ENCODE measurements at regions not wholly inside any gene's neighbourhood (a gene's known extent, or its start where the extent isn't known, plus 50 kb on each side); places are given as distances from the start of the nearest gene placed in this dataset.

DNA sequence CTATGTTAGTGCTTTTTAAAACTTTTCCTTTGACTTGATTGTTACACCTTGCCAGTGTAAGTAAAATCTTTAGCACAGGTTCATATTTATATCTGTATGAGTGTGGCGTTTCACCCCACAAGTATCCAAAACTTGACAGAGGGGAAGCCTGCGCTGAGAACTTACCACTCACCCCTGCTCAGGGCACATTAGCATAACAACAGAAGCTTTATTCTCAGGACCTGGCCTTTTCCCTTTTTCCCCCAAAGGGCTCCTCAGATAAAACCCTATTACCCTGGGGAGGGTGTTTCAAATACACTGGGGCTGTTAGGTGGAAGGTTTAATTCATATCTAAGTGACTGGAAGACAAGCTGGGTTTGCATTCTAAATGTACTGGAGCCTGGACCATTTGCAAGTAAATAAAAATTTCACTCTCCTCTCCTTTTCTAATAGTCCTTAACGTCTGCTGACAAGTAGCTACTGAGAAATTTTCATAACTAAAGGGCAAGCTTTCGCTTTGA is 276.6 kb downstream of the RNF152 start:
- no peak overlapping the region for H3K27ac ChIP-seq (ENCODE audit: control insufficient read depth, insufficient read depth)
- ATAC-seq, result no peak
- H3K4me3 ChIP-seq, result no peak overlapping the region
- FAIRE-seq, result no peak
- no peaks in the 10 kb centered on the region for H3K79me2 ChIP-seq (ENCODE audit: control insufficient read depth, insufficient read depth, low read length)
- H3K36me3 ChIP-seq (ENCODE audit: control insufficient read depth in 2 of 2, insufficient read depth in 2 of 2, low read length in 1 of 2), result no peaks in the 10 kb centered on the region
- no peak overlapping the region for H3K9ac ChIP-seq (ENCODE audit: control insufficient read depth, insufficient read depth, low read length)
- in situ Hi-C loops (cut with MboI), result no loop called here
- SMC1A ChIA-PET (ENCODE audit: uncharacterized antibody, unreplicated experiment), result no interaction called here
- H4K20me1 ChIP-seq (ENCODE audit: control insufficient read depth, insufficient read depth), result no peaks in the 10 kb centered on the region
- WGBS (ENCODE audit: insufficient coverage, insufficient replicate concordance, low lambda C conversion rate, missing lambda C conversion rate), result 49% methylated on average over 4 of the region's 4 CpGs
- DNase-seq (ENCODE audit: low read depth, low spot score), result no peak
- RAD21 ChIA-PET (ENCODE audit: unreplicated experiment), result no interaction called here
- intact Hi-C loops (cut with micrococcal nuclease; ENCODE audit: unreplicated experiment), result no loop called here
- no peaks in the 10 kb centered on the region for H3K4me1 ChIP-seq (ENCODE audit: control insufficient read depth, insufficient read depth, low read length)
- TF ChIP-seq RFX5 (IDR thresholded peaks at IDR 0.05; ENCODE audit: low read depth, low read length), result no peak
- TF ChIP-seq, protein P1, sequence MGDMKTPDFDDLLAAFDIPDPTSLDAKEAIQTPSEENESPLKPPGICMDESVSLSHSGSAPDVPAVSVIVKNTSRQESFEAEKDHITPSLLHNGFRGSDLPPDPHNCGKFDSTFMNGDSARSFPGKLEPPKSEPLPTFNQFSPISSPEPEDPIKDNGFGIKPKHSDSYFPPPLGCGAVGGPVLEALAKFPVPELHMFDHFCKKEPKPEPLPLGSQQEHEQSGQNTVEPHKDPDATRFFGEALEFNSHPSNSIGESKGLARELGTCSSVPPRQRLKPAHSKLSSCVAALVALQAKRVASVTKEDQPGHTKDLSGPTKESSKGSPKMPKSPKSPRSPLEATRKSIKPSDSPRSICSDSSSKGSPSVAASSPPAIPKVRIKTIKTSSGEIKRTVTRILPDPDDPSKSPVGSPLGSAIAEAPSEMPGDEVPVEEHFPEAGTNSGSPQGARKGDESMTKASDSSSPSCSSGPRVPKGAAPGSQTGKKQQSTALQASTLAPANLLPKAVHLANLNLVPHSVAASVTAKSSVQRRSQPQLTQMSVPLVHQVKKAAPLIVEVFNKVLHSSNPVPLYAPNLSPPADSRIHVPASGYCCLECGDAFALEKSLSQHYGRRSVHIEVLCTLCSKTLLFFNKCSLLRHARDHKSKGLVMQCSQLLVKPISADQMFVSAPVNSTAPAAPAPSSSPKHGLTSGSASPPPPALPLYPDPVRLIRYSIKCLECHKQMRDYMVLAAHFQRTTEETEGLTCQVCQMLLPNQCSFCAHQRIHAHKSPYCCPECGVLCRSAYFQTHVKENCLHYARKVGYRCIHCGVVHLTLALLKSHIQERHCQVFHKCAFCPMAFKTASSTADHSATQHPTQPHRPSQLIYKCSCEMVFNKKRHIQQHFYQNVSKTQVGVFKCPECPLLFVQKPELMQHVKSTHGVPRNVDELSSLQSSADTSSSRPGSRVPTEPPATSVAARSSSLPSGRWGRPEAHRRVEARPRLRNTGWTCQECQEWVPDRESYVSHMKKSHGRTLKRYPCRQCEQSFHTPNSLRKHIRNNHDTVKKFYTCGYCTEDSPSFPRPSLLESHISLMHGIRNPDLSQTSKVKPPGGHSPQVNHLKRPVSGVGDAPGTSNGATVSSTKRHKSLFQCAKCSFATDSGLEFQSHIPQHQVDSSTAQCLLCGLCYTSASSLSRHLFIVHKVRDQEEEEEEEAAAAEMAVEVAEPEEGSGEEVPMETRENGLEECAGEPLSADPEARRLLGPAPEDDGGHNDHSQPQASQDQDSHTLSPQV (IDR thresholded peaks at IDR 0.05), result no peak
- no peak for TF ChIP-seq FOXM1 (IDR thresholded peaks at IDR 0.05; ENCODE audit: low read depth, low read length)
- no peak for TF ChIP-seq SUZ12 (IDR thresholded peaks at IDR 0.05; ENCODE audit: unreplicated experiment)
- no peak for TF ChIP-seq POU2F2 (IDR thresholded peaks at IDR 0.05; ENCODE audit: borderline replicate concordance, low read depth, low read length)
- TF ChIP-seq, protein P2, sequence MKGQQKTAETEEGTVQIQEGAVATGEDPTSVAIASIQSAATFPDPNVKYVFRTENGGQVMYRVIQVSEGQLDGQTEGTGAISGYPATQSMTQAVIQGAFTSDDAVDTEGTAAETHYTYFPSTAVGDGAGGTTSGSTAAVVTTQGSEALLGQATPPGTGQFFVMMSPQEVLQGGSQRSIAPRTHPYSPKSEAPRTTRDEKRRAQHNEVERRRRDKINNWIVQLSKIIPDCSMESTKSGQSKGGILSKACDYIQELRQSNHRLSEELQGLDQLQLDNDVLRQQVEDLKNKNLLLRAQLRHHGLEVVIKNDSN (IDR thresholded peaks at IDR 0.05; ENCODE audit: borderline replicate concordance, extremely low read length, insufficient read depth, low read depth, low read length), result no peak
- TF ChIP-seq, protein P3, sequence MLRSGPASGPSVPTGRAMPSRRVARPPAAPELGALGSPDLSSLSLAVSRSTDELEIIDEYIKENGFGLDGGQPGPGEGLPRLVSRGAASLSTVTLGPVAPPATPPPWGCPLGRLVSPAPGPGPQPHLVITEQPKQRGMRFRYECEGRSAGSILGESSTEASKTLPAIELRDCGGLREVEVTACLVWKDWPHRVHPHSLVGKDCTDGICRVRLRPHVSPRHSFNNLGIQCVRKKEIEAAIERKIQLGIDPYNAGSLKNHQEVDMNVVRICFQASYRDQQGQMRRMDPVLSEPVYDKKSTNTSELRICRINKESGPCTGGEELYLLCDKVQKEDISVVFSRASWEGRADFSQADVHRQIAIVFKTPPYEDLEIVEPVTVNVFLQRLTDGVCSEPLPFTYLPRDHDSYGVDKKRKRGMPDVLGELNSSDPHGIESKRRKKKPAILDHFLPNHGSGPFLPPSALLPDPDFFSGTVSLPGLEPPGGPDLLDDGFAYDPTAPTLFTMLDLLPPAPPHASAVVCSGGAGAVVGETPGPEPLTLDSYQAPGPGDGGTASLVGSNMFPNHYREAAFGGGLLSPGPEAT (IDR thresholded peaks at IDR 0.05; ENCODE audit: low read depth), result no peak
- no peak for TF ChIP-seq HCFC1 (IDR thresholded peaks at IDR 0.05; ENCODE audit: low read length)
- TF ChIP-seq BCL11A (IDR thresholded peaks at IDR 0.05; ENCODE audit: low read depth, low read length), result no peak
- no peak for TF ChIP-seq ZSCAN29 (IDR thresholded peaks at IDR 0.05)
- TF ChIP-seq CREM (IDR thresholded peaks at IDR 0.05; ENCODE audit: low read depth), result no peak
- no peak for TF ChIP-seq JUNB (IDR thresholded peaks at IDR 0.05)
- CTCF ChIA-PET, result interaction anchor here (0.6 kb wide), 1 partner anchor 40 kb away, joined by 3 read pairs; no protein-coding TSS in a partner anchor
- POLR2A ChIA-PET, result no interaction called here
- H2AFZ ChIP-seq (ENCODE audit: control insufficient read depth, low read depth, low read length), result no peak overlapping the region
- no peaks in the 10 kb centered on the region; a peak in 1 of 4 replicates for H3K27me3 ChIP-seq (replicated peaks in 1 of 2; ENCODE audit: control insufficient read depth in 2 of 2, insufficient read depth in 2 of 2, low read length in 1 of 2)
- no peak overlapping the region for H3K4me2 ChIP-seq (ENCODE audit: control insufficient read depth, insufficient read depth)
- H3K9me3 ChIP-seq (replicated peaks; ENCODE audit: control insufficient read depth, insufficient read depth, low read length), result no peaks in the 10 kb centered on the region; the same call in 2 of the 3 replicates
- BruUV-seq (replicated peaks), result no TSS peak
